Nucleus accumbens (tissue), 56 donors: ENCODE measurements at regions not wholly inside any gene's neighbourhood (a gene's known extent, or its start where the extent isn't known, plus 50 kb on each side); places are given as distances from the start of the nearest gene placed in this dataset.

ENCODE experiments used
- DNase-seq, 56 donors: peaks; one replicate each; lab custom pipeline; 2025; lab: John Stamatoyannopoulos, UW

DNA sequence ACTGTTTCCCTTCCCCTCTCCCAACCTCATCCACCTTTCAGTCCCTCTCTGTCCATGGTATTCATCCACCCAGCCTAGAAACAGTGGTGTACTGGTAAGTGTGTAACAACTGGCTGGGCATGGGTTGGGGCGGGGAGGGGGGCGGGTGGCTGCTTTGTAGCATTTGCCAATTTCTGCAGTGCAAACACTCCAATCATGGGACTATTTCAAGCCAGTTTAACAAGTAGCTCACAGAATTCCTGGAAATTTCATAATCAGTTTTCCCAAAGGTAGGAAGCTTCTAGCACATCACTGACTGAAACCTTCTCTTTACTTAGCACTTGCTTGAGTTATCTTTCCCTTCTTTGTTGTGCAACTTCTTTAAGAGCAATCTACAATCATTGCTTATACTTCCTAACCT is 100.8 kb upstream of the WASF3 start:
- no peak for DNase-seq

- DNase-seq, result no peak
These were observed 100.3 kb upstream of the WASF3 start for GRCh38 chr13:26457212-26457611.

GRCh38 chr13:26458196-26458749 is 99.2 kb upstream of the WASF3 start:
- DNase-seq, result no peak

- DNase-seq, result no peak
These were observed 98.0 kb upstream of the WASF3 start for GRCh38 chr13:26459276-26460131.

- DNase-seq, result no peak
These were observed 96.8 kb upstream of the WASF3 start for GRCh38 chr13:26460648-26461047.

DNA sequence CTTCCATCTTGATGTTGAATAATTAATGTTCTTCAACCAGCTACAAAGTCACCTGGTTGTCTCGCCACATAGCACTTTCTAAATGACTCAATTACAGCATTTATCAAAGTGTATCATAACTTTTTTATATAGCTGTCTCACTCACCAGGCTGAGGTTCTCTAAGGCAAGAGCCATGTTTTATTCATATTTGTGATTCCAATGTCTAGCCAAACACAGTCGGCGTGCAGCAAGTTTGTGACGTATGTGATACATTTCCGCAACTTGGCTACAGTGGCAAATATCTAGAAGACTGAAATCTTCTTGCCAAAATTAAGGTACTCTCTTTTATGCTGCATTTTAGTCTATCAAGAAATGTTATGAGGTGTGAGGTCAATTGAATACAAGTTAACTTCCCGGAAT is 94.2 kb upstream of the WASF3 start:
- DNase-seq, result no peak

GRCh38 chr13:26463848-26464247 is 93.6 kb upstream of the WASF3 start:
- DNase-seq, result no peak

GRCh38 chr13:26465514-26465913 is 92.0 kb upstream of the WASF3 start:
- no peak for DNase-seq

GRCh38 chr13:26465954-26466353 is 91.5 kb upstream of the WASF3 start:
- no peak for DNase-seq

DNA sequence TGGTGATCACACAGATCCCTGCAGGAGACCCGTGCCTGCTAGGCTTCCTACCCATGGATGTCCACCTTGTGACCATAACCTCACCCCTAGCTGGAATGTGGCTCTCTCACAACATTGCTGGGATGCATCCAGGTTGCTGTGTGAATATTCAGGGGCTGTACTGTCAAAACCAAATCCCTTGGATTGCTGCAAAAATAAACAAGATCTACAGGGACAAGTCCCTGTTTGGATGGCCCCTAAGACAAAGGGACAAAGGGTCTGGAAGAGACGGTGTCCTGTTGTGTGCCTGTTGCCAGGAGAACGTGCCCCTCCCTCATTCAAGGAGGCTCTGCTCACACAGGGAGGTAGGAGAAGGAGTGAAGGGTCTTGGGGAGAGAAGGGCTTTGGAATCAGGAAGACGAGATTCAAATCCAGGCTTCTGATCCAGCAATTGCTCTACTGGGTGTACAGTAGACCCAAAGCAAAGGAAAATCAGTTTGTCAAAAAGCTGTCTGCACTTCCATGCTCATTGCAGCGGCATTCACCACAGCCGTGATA is 89.2 kb upstream of the WASF3 start:
- DNase-seq, result no peak

DNA sequence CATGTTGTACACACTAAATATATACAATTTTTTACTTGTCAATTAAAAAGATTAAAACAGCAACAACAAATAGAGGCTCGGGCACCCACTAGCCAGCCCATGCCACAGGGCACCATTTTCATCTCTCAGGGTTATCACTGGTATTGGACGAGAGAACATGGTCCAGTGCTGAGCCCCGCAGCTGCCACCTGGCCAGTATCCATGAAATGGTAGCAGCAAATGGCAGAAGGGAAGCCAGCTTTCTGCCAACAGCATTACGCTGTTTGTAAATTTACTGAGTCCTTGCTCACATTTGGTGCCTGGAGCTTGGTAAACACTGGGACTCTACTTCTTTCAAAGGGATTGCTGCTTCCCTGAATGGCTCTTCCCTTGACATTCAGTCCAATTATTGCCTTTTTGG is 87.9 kb upstream of the WASF3 start:
- peak in 1 of 56 donors; percentile 3 for DNase-seq

GRCh38 chr13:26471807-26472206 is 85.7 kb upstream of the WASF3 start:
- no peak for DNase-seq

- no peak for DNase-seq
These were observed 83.8 kb upstream of the WASF3 start for GRCh38 chr13:26473571-26474230.

DNA sequence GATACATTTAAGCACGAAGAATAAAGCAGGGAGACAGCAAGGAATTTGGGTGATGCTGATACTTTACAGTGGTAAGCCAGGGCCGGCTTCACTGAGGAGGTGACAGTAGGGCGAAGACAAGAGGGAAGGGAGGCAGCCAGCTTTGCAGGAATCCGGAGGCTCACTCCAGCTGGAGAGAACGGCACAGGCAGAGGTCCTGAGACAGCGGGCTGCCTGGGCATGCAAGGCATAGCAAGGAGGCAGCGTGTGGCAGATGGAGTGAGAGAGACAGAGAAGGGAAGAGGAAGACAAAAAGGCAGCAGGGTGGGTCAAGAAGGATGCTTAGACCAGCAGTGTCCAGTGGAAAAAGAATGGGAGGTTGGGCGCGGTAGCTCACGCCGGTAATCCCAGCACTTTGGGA is 83.2 kb upstream of the WASF3 start:
- DNase-seq, result no peak

GRCh38 chr13:26475176-26476110 is 82.0 kb upstream of the WASF3 start:
- DNase-seq, result no peak

DNA sequence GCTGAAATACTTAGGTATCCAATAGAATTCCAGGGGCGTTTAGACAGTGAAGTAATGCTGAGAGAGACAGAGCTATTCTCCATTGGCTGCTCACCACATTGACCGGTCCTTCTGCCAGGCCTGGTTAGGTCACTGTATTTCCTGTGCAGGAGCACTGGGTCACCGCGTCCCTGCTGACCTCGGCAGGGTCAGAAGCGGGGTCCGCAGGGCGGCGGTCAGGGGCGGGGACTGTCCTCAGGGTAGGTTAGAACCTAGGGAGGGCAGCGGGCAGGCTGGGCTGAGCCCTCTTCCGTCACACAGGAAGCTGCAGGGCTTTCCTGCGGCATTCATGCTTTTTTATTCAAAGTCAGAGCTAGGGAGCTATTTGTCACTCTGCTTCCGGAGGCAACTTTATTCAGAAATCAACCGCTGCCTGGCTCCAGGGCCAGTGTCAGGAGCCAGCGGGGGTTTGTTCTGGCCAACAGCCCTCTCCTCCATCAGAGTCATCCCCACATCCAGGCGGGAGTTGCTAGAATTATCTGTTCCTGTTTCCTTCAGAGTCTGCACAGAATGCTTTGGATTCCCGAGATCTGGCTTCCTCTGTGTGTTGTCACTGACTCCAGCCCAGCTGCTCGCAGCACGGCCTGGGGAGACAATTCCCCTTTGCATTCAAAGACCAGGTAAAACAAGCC is 81.2 kb upstream of the WASF3 start:
- DNase-seq, result no peak

DNA sequence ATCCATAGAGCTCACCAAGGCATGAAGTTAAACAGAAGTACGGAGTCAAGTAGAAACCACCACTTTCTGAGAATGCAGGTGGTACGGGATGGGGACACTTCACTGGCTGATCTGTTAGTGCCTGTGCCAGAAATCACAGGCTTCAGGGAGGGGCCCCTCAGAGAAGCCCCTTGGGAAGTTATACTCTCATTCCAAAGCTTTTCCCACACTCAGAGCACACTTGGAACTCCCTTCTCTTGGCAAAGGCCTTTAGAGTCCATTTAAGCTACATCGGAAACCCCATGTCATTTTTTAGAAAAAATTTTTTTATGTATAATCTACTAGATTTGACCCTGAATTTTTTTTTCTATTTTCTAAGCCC is 80.7 kb upstream of the WASF3 start:
- no peak for DNase-seq

DNA sequence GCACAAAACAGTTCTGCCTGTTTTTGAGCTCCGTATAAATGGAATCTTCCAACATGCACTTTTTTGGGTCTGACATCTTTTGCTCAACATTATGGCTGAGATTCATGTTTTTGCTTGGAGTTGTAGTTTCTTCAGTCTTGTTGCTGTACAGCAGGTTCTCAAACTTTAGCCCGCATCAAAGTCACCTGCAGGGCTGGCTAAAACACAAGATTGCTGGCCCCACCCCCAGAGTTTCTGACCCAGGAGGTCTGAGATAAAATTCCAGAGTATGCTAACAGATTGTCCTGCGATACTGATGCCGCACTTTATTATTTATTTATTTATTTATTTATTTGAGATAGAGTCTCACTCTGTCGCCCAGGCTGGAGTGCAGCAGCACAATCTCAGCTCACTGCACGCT is 79.8 kb upstream of the WASF3 start:
- DNase-seq, result no peak

DNA sequence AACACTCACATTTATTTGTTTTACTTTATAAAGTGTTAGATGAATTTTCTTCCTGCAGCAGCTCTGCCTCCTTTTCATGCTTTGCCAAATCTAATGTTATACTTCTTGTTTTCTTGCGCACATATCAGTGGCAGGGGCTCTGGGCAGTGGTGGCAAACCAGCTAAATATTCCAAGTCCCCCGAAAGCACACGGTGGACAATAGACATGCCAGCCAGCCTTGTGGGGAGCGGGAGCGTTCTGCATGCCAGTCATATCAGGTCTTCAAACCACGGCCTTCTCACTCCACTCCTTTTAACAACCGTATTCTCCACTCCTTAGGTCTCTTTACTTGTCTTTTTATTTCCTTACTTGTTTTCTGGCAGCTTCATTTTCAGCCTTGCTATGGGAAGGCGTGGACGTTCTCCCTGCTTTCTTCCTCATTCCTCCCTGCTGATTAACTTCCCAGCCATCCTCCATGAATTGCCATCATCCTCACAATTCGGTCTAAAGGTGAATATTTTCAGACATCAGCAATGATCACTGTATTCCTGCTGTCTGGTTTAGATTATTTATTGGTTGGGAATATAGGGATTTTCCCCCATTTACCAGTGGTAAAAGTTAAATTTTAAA is 77.1 kb upstream of the WASF3 start:
- no peak for DNase-seq
